Kidney epithelial cell (primary cell): ENCODE measurements at regions not wholly inside any gene's neighbourhood (a gene's known extent, or its start where the extent isn't known, plus 50 kb on each side); places are given as distances from the start of the nearest gene placed in this dataset.
"Not testable (repeated sequence)": the region's sequence is repeated elsewhere in the genome, so short reads cannot be mapped to it uniquely, and the experiment has no call there.

Source experiments
- DNase-seq: peaks from one replicate; pipeline ENCODE4 v3.0.0-alpha.2; 2010; ENCODE audit warnings: low read depth
- H3K27me3 ChIP-seq: 2 replicates; pipeline ENCODE4 v1.6.0; 2011; ENCODE audit warnings: low read length; ENCODE audit not compliant: control insufficient read depth, insufficient read depth
- H3K36me3 ChIP-seq: 2 replicates; pipeline ENCODE4 v1.5.1; 2011; ENCODE audit warnings: low read length; ENCODE audit not compliant: control insufficient read depth, insufficient read depth
- H3K4me3 ChIP-seq: 2 replicates; pipeline ENCODE4 v1.5.1; 2011; ENCODE audit warnings: low read depth, mild to moderate bottlenecking, control low read depth, low read length
- TF ChIP-seq, protein P1 (sequence below): IDR thresholded peaks from 2 replicates; pipeline ENCODE4 v1.5.1; 2011; ENCODE audit warnings: mild to moderate bottlenecking, moderate library complexity, low read length, control low read depth, inconsistent platforms; ENCODE audit not compliant: insufficient read depth, poor library complexity, severe bottlenecking

DNA sequence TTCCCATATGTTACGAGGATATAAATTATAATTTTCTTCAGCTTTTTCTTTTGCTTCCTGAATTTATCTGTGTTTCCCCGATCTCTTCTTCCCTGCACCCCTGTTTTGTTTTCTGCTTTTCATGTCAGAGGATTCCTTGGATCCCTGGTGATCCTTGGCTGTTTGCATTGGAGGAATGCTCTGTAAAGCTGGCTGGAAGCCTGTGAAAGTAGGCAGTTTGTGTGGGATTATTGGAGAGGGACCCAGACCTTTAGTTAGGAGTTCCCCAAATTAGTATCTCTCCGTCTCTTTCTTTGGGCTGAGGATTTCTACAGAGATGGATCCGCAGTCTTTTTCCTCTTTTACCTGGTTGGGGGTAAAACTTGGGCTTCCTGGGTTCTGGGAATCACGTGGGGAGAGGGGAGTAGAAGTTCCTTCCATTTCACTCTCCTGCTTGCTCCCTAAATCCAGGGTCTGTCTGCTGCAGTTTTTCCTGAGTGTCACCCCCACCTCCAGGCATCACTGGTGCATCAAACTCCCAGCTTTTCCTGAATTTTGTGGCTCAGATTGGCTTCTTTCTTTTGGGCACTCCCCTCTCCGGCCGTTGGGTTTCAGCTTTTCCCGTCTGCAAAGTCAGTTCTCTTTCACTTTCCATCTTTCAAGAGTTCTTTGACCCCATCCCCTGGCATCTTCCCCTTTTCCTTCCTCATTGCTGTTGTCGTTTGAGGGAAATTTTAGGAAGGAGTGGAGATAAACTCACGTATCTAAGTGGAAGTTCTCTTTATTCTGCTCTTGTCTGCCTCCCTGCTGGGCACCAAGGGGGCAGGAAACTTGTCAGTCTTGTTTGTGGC is 79.1 kb upstream of the ALX4 start:
- no peak for DNase-seq
- TF ChIP-seq, protein P1, sequence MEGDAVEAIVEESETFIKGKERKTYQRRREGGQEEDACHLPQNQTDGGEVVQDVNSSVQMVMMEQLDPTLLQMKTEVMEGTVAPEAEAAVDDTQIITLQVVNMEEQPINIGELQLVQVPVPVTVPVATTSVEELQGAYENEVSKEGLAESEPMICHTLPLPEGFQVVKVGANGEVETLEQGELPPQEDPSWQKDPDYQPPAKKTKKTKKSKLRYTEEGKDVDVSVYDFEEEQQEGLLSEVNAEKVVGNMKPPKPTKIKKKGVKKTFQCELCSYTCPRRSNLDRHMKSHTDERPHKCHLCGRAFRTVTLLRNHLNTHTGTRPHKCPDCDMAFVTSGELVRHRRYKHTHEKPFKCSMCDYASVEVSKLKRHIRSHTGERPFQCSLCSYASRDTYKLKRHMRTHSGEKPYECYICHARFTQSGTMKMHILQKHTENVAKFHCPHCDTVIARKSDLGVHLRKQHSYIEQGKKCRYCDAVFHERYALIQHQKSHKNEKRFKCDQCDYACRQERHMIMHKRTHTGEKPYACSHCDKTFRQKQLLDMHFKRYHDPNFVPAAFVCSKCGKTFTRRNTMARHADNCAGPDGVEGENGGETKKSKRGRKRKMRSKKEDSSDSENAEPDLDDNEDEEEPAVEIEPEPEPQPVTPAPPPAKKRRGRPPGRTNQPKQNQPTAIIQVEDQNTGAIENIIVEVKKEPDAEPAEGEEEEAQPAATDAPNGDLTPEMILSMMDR = no peak
- peaks cover 5% of the 10 kb centered on the region for H3K27me3 ChIP-seq
- no peaks in the 10 kb centered on the region for H3K36me3 ChIP-seq
- no peak overlapping the region for H3K4me3 ChIP-seq

- no peak overlapping the region for H3K4me3 ChIP-seq
- TF ChIP-seq, protein P1 = no peak
Observed at GRCh38 chr11:44389963-44390605, 80.1 kb upstream of the ALX4 start.

GRCh38 chr11:44391004-44391403 is 81.1 kb upstream of the ALX4 start:
- H3K4me3 ChIP-seq, H3K27me3 ChIP-seq, DNase-seq, H3K36me3 ChIP-seq: not testable (repeated sequence)

More at GRCh38 chr11:44389963-44390605, 80.1 kb upstream of the ALX4 start:
- Histone ChIP-seq H3K27me3 (peaks cover 5% of the 10 kb centered on the region), H3K36me3 (no peaks in the 10 kb centered on the region)
- DNase-seq = no peak

- H3K36me3 ChIP-seq, H3K27me3 ChIP-seq, DNase-seq, H3K4me3 ChIP-seq: not testable (repeated sequence)
Observed at GRCh38 chr11:44396746-44397145, 86.8 kb upstream of the ALX4 start.

DNA sequence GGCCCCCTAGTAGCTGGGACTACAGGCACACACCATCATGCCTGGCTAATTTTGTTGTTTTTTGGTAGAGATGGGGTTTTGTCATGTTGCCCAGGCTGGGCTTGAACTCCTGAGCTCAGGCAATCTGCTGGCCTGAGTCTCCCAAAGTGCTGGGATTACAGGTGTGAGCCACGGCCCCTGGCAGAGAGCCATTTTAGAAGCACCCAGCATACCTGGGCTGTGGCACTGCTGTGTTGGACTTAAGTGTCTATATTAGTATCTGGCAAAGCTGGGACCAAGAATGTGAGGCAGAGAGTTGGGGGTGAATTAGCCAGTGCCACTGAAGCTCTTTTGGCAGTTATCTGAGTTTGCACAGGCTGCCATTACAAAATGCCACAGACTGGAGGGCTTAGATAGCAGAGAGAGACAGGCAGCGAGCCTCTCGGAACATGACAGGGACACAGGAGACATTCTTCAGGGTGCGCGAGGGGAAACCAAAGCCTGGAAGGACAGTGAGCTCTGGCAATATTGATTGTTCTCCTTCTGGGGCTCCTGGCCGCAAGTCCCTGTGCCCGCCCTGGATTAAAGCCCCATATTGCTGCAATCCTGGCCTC is 87.7 kb upstream of the ALX4 start:
- TF ChIP-seq, protein P1 = no peak
- no peak overlapping the region for H3K4me3 ChIP-seq
- H3K27me3 ChIP-seq = peaks cover 7% of the 10 kb centered on the region
- no peaks in the 10 kb centered on the region for H3K36me3 ChIP-seq
- no peak for DNase-seq

GRCh38 chr11:44398266-44399030 is 88.5 kb upstream of the ALX4 start:
- no peak for DNase-seq
- Histone ChIP-seq H3K4me3 (no peak overlapping the region), H3K36me3 (no peaks in the 10 kb centered on the region), H3K27me3 (peaks cover 7% of the 10 kb centered on the region)
- TF ChIP-seq, protein P1 = no peak
